Panc1 (cell line): ENCODE measurements at regions not wholly inside any gene's neighbourhood (a gene's known extent, or its start where the extent isn't known, plus 50 kb on each side); places are given as distances from the start of the nearest gene placed in this dataset.

Experiments used
- ATAC-seq: fragments of 200-7000 bp; cut with Tn5 transposase; 2 replicates; pipeline ENCODE4 v1.9.1; 2020; ENCODE audit warnings: mild to moderate bottlenecking, moderate library complexity
- BruUV-seq: library from RNA; stranded (reverse); fragments of 400-500 nt; replicated peaks from 2 replicates; lab custom pipeline; 2021; lab: Mats Ljungman, UMichigan
- CTCF ChIA-PET: fragments of 300-600 bp; sonication (Branson Sonifier 250); formaldehyde crosslinking; loops from one replicate; lab custom pipeline; 2022; ENCODE audit warnings: antibody characterized with exemption; lab: Charles Lee
- POLR2A ChIA-PET: fragments of 300-600 bp; sonication (Branson Sonifier 250); formaldehyde crosslinking; loops from one replicate; lab custom pipeline; 2022; ENCODE audit warnings: antibody characterized with exemption; lab: Charles Lee
- DNase-seq: peaks from one replicate; pipeline ENCODE4 v3.0.0-alpha.2; 2010; ENCODE audit warnings: low read depth, low spot score
- H3K27ac ChIP-seq: 2 replicates; pipeline ENCODE4 v1.5.1; 2011; ENCODE audit warnings: mild to moderate bottlenecking, low read length, inconsistent platforms
- H3K27me3 ChIP-seq: fragments of 200-500 bp; sonication (Bioruptor generic); 2 replicates; pipeline ENCODE4 v1.6.0; 2014; ENCODE audit warnings: low read length, inconsistent platforms; ENCODE audit not compliant: control insufficient read depth, insufficient read depth
- H3K36me3 ChIP-seq: fragments of 200-500 bp; sonication (Bioruptor generic); 2 replicates; pipeline ENCODE4 v1.5.1; 2014; ENCODE audit warnings: inconsistent platforms, mild to moderate bottlenecking, low read length, moderate library complexity; ENCODE audit not compliant: control insufficient read depth, insufficient read depth
- H3K4me1 ChIP-seq: 2 replicates; pipeline ENCODE4 v1.5.1; 2011; ENCODE audit warnings: inconsistent platforms, mild to moderate bottlenecking, low read length, moderate library complexity; ENCODE audit not compliant: control insufficient read depth, insufficient read depth
- H3K4me3 ChIP-seq, 2 experiments: 2 replicates each; pipeline ENCODE4 v1.5.1; 2011 to 2012; ENCODE audit warnings: low read depth in 2 of 2, low read length in 2 of 2, mild to moderate bottlenecking in 2 of 2, inconsistent platforms in 1 of 2, moderate library complexity in 1 of 2
- H3K9me3 ChIP-seq: fragments of 200-500 bp; sonication (Bioruptor generic); 2 replicates; pipeline ENCODE4 v1.5.1; 2014; ENCODE audit warnings: low read depth, mild to moderate bottlenecking, inconsistent platforms, low read length, moderate library complexity; ENCODE audit not compliant: control insufficient read depth, insufficient read depth
- CTCF ChIP-seq: fragments of 450-650 bp; IDR thresholded peaks from 2 replicates; pipeline ENCODE4 v1.5.1; 2017; ENCODE audit warnings: mild to moderate bottlenecking
- POLR2AphosphoS5 ChIP-seq: IDR thresholded peaks from 2 replicates; pipeline ENCODE4 v1.6.1; 2012; ENCODE audit warnings: mild to moderate bottlenecking, low read depth, low read length, moderate library complexity
- REST ChIP-seq, 2 experiments: IDR thresholded peaks; 2 replicates each; pipeline ENCODE4 v1.6.1; 2011 to 2012; ENCODE audit warnings: low read depth in 2 of 2, control low read depth in 1 of 2, low read length in 1 of 2, mild to moderate bottlenecking in 1 of 2, moderate library complexity in 1 of 2; ENCODE audit not compliant: insufficient read depth in 1 of 2
- SIN3A ChIP-seq: IDR thresholded peaks from 2 replicates; pipeline ENCODE4 v1.6.1; 2012; ENCODE audit warnings: low read depth, mild to moderate bottlenecking, low read length, moderate library complexity, borderline replicate concordance; ENCODE audit not compliant: insufficient read depth
- TCF7L2 ChIP-seq: IDR thresholded peaks from 2 replicates; pipeline ENCODE4 v1.6.1; 2011; ENCODE audit warnings: mild to moderate bottlenecking, low read depth, low read length, inconsistent platforms
- in situ Hi-C: cut with HindIII; loops from 2 replicates; pipeline ENCODE4 v1.10.0; 2016; ENCODE audit warnings: low sequenced_read_pairs, low pct_unique_long_range_greater_than_20kb
- intact Hi-C: fragments of 100-400 bp; cut with micrococcal nuclease; formaldehyde crosslinking; loops from one replicate; pipeline ENCODE4 v1.10.0; 2022; ENCODE audit not compliant: unreplicated experiment

GRCh38 chr7:69504733-69505420, 93.4 kb upstream of the AUTS2 start:
- DNase-seq, result no peak
- in situ Hi-C loops (no loop called here), intact Hi-C loops (no loop called here)
- H3K27me3 ChIP-seq, result no peaks in the 10 kb centered on the region
- ChIA-PET CTCF (no interaction called here), POLR2A (no interaction called here)
- no peaks in the 10 kb centered on the region for H3K9me3 ChIP-seq
- H3K36me3 ChIP-seq, result no peaks in the 10 kb centered on the region
- no peak overlapping the region for H3K27ac ChIP-seq
- BruUV-seq, result no TSS peak
- no peak for TF ChIP-seq SIN3A
- no peak overlapping the region for H3K4me3 ChIP-seq
- H3K4me1 ChIP-seq, result no peaks in the 10 kb centered on the region
- no peak for ATAC-seq

- CTCF ChIA-PET, result no interaction called here
- ATAC-seq (no peak), DNase-seq (no peak)
- Histone ChIP-seq H3K27ac (no peak overlapping the region), H3K9me3 (no peaks in the 10 kb centered on the region), H3K4me1 (no peaks in the 10 kb centered on the region), H3K36me3 (no peaks in the 10 kb centered on the region), H3K4me3 (no peak overlapping the region), H3K27me3 (no peaks in the 10 kb centered on the region)
- POLR2A ChIA-PET, result interaction anchor here (0.7 kb wide), 1 partner anchor 20 kb away, joined by 3 read pairs; no protein-coding TSS in a partner anchor
- intact Hi-C loops (no loop called here), in situ Hi-C loops (no loop called here)
- TF ChIP-seq CTCF, result no peak
- no peak for TF ChIP-seq POLR2AphosphoS5
- no peak for TF ChIP-seq TCF7L2
- no peak for TF ChIP-seq SIN3A
- TF ChIP-seq REST (IDR thresholded peaks at IDR 0.05; ENCODE audit: insufficient read depth in 1 of 2, low read depth in 2 of 2, low read length in 1 of 2), result no peak
- BruUV-seq, result no TSS peak
Observed at GRCh38 chr7:69508736-69509135, 89.5 kb upstream of the AUTS2 start.

- no peak for DNase-seq
- ATAC-seq, result no peak
- Histone ChIP-seq H3K27ac (no peak overlapping the region), H3K9me3 (no peaks in the 10 kb centered on the region), H3K4me1 (no peaks in the 10 kb centered on the region), H3K4me3 (no peak overlapping the region), H3K27me3 (no peaks in the 10 kb centered on the region), H3K36me3 (no peaks in the 10 kb centered on the region)
- BruUV-seq, result no TSS peak
- CTCF ChIA-PET, result no interaction called here
- TF ChIP-seq TCF7L2 (no peak), REST (IDR thresholded peaks at IDR 0.05; ENCODE audit: insufficient read depth in 1 of 2, low read depth in 2 of 2, low read length in 1 of 2) (no peak), CTCF (no peak), POLR2AphosphoS5 (no peak)
- in situ Hi-C loops (no loop called here), intact Hi-C loops (no loop called here)
- POLR2A ChIA-PET, result no interaction called here
Observed at GRCh38 chr7:69510114-69510513, 88.2 kb upstream of the AUTS2 start.
